OCI-LY7 (cell line): ENCODE measurements at regions not wholly inside any gene's neighbourhood (a gene's known extent, or its start where the extent isn't known, plus 50 kb on each side); places are given as distances from the start of the nearest gene placed in this dataset.

Source experiments
- BruUV-seq: library from RNA; stranded (reverse); fragments of 400-500 nt; replicated peaks from 2 replicates; lab custom pipeline; 2021; lab: Mats Ljungman, UMichigan
- CTCF ChIA-PET: fragments of 300-600 bp; sonication (Branson Sonifier 250); formaldehyde crosslinking; loops from one replicate; lab custom pipeline; 2022; ENCODE audit warnings: antibody characterized with exemption; ENCODE audit not compliant: unreplicated experiment; lab: Charles Lee
- POLR2A ChIA-PET: fragments of 300-600 bp; sonication (Branson Sonifier 250); formaldehyde crosslinking; loops from one replicate; lab custom pipeline; 2022; ENCODE audit warnings: antibody characterized with exemption; lab: Charles Lee
- DNase-seq: peaks from one replicate; pipeline ENCODE4 v3.0.0-alpha.2; 2015; ENCODE audit warnings: low spot score
- H2AFZ ChIP-seq: fragments of 200-600 bp; sonication (generic), shearing (Covaris generic); 2 replicates; pipeline ENCODE4 v1.6.1; 2014; ENCODE audit warnings: mild to moderate bottlenecking, antibody characterized with exemption, low read length, moderate library complexity
- H3K27ac ChIP-seq: fragments of 200-600 bp; sonication (generic); 2 replicates; pipeline ENCODE4 v1.5.1; 2014; ENCODE audit warnings: mixed run types, low read depth, mild to moderate bottlenecking, moderate library complexity, low read length, inconsistent platforms; ENCODE audit not compliant: poor library complexity, severe bottlenecking
- H3K36me3 ChIP-seq: fragments of 200-600 bp; sonication (generic); 2 replicates; pipeline ENCODE4 v1.6.1; 2014; ENCODE audit warnings: mild to moderate bottlenecking, antibody characterized with exemption, low read length, moderate library complexity, mixed read lengths; ENCODE audit not compliant: insufficient read depth
- H3K4me1 ChIP-seq: fragments of 200-600 bp; sonication (generic); 2 replicates; pipeline ENCODE4 v1.5.1; 2014; ENCODE audit warnings: mild to moderate bottlenecking, low read length; ENCODE audit not compliant: insufficient read depth, poor library complexity, severe bottlenecking
- H3K4me2 ChIP-seq: fragments of 200-600 bp; sonication (generic); 2 replicates; pipeline ENCODE4 v1.6.1; 2014; ENCODE audit warnings: mild to moderate bottlenecking, low read length
- H3K4me3 ChIP-seq: fragments of 200-600 bp; sonication (generic); 2 replicates; pipeline ENCODE4 v1.5.1; 2014; ENCODE audit warnings: mild to moderate bottlenecking, low read depth, low read length; ENCODE audit not compliant: poor library complexity, severe bottlenecking
- H3K79me2 ChIP-seq: fragments of 200-600 bp; sonication (generic); 2 replicates; pipeline ENCODE4 v1.6.1; 2016; ENCODE audit warnings: low read depth, mild to moderate bottlenecking, low read length, moderate library complexity, mixed read lengths; ENCODE audit not compliant: insufficient read depth
- H3K9me2 ChIP-seq: fragments of 200-600 bp; sonication (generic); 2 replicates; pipeline ENCODE4 v1.6.1; 2016; ENCODE audit warnings: mild to moderate bottlenecking, low read length, mixed read lengths; ENCODE audit not compliant: insufficient read depth
- H3K9me3 ChIP-seq: fragments of 200-600 bp; sonication (generic); 2 replicates; pipeline ENCODE4 v1.6.1; 2014; ENCODE audit warnings: mild to moderate bottlenecking, mixed run types, low read length, mixed read lengths
- H4K20me1 ChIP-seq: fragments of 200-600 bp; sonication (generic); 2 replicates; pipeline ENCODE4 v1.6.1; 2014; ENCODE audit warnings: mild to moderate bottlenecking, antibody characterized with exemption, low read length, moderate library complexity, mixed read lengths; ENCODE audit not compliant: insufficient read depth
- EZH2phosphoT487 ChIP-seq: fragments of 200-600 bp; sonication (generic); IDR thresholded peaks from 2 replicates; pipeline ENCODE4 v1.6.1; 2018; ENCODE audit warnings: low read depth, borderline replicate concordance, mild to moderate bottlenecking, mixed run types, antibody characterized with exemption, low read length, moderate library complexity, mixed read lengths
- intact Hi-C: fragments of 100-400 bp; cut with micrococcal nuclease; formaldehyde crosslinking; loops from one replicate; pipeline ENCODE4 v1.10.0; 2022; ENCODE audit not compliant: unreplicated experiment
- TF ChIP-seq, protein P1 (sequence below): fragments of 200-600 bp; sonication (generic); conservative IDR thresholded peaks from 2 replicates; pipeline ENCODE4 v1.5.1; 2014; ENCODE audit warnings: mild to moderate bottlenecking, antibody characterized with exemption, low read length, moderate library complexity, mixed read lengths

- no peaks in the 10 kb centered on the region for H4K20me1 ChIP-seq
- H3K4me3 ChIP-seq = no peak overlapping the region
- TF ChIP-seq EZH2phosphoT487 = no peak
- TF ChIP-seq, protein P1, sequence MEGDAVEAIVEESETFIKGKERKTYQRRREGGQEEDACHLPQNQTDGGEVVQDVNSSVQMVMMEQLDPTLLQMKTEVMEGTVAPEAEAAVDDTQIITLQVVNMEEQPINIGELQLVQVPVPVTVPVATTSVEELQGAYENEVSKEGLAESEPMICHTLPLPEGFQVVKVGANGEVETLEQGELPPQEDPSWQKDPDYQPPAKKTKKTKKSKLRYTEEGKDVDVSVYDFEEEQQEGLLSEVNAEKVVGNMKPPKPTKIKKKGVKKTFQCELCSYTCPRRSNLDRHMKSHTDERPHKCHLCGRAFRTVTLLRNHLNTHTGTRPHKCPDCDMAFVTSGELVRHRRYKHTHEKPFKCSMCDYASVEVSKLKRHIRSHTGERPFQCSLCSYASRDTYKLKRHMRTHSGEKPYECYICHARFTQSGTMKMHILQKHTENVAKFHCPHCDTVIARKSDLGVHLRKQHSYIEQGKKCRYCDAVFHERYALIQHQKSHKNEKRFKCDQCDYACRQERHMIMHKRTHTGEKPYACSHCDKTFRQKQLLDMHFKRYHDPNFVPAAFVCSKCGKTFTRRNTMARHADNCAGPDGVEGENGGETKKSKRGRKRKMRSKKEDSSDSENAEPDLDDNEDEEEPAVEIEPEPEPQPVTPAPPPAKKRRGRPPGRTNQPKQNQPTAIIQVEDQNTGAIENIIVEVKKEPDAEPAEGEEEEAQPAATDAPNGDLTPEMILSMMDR = no peak
- no peaks in the 10 kb centered on the region for H3K4me1 ChIP-seq
- DNase-seq = no peak
- no peak overlapping the region for H2AFZ ChIP-seq
- no peaks in the 10 kb centered on the region for H3K9me2 ChIP-seq
- no peak overlapping the region for H3K27ac ChIP-seq
- intact Hi-C loops = no loop called here
- CTCF ChIA-PET = no interaction called here
- BruUV-seq = no TSS peak
- H3K9me3 ChIP-seq = no peaks in the 10 kb centered on the region
- no peaks in the 10 kb centered on the region for H3K36me3 ChIP-seq
- POLR2A ChIA-PET = no interaction called here
- H3K4me2 ChIP-seq = no peak overlapping the region
- no peaks in the 10 kb centered on the region for H3K79me2 ChIP-seq
Measured at GRCh38 chr13:97124206-97124605, 97.9 kb upstream of the MBNL2 start.

GRCh38 chr13:97124915-97125809, 97.0 kb upstream of the MBNL2 start:
- H3K36me3 ChIP-seq = no peaks in the 10 kb centered on the region
- H3K27ac ChIP-seq = no peak overlapping the region
- H3K9me3 ChIP-seq = no peaks in the 10 kb centered on the region
- CTCF ChIA-PET = no interaction called here
- intact Hi-C loops = no loop called here
- H3K79me2 ChIP-seq = no peaks in the 10 kb centered on the region
- no peaks in the 10 kb centered on the region for H3K9me2 ChIP-seq
- H3K4me3 ChIP-seq = no peak overlapping the region
- TF ChIP-seq, protein P1 = no peak
- no peak for TF ChIP-seq EZH2phosphoT487
- POLR2A ChIA-PET = no interaction called here
- no peaks in the 10 kb centered on the region for H3K4me1 ChIP-seq
- no peak overlapping the region for H2AFZ ChIP-seq
- DNase-seq = no peak
- no peak overlapping the region for H3K4me2 ChIP-seq
- no peaks in the 10 kb centered on the region for H4K20me1 ChIP-seq
- BruUV-seq = no TSS peak
